ENCODE measurements at regions not wholly inside any gene's neighbourhood (a gene's known extent, or its start where the extent isn't known, plus 50 kb on each side); places are given as distances from the start of the nearest gene placed in this dataset.

- no peaks in the 10 kb centered on the region for H3K27me3 ChIP-seq (ENCODE audit: control insufficient read depth in 2 of 2, insufficient read depth in 2 of 2, low read length in 2 of 2)
- no peak overlapping the region for H3K4me3 Mint-ChIP-seq
- H3K27me3 Mint-ChIP-seq (ENCODE audit: low read depth in 3 of 3), result no peaks in the 10 kb centered on the region
- H3K27ac ChIP-seq (ENCODE audit: low read depth in 1 of 2, low read length in 2 of 2), result no peak overlapping the region
- H3K9ac ChIP-seq (ENCODE audit: insufficient read depth, low read length, poor library complexity, severe bottlenecking), result no peak overlapping the region
- intact Hi-C loops (cut with micrococcal nuclease), result no loop called here
- H2AFZ ChIP-seq (ENCODE audit: insufficient read depth, low read depth, low read length, poor library complexity, severe bottlenecking), result no peak overlapping the region
- TF ChIP-seq, protein P1, sequence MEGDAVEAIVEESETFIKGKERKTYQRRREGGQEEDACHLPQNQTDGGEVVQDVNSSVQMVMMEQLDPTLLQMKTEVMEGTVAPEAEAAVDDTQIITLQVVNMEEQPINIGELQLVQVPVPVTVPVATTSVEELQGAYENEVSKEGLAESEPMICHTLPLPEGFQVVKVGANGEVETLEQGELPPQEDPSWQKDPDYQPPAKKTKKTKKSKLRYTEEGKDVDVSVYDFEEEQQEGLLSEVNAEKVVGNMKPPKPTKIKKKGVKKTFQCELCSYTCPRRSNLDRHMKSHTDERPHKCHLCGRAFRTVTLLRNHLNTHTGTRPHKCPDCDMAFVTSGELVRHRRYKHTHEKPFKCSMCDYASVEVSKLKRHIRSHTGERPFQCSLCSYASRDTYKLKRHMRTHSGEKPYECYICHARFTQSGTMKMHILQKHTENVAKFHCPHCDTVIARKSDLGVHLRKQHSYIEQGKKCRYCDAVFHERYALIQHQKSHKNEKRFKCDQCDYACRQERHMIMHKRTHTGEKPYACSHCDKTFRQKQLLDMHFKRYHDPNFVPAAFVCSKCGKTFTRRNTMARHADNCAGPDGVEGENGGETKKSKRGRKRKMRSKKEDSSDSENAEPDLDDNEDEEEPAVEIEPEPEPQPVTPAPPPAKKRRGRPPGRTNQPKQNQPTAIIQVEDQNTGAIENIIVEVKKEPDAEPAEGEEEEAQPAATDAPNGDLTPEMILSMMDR (IDR thresholded peaks at IDR 0.05), result no peak
- 83% methylated on average over 1 of the region's 1 CpG for WGBS (ENCODE audit: insufficient coverage)
- H3K4me3 ChIP-seq (replicated peaks in 1 of 3; ENCODE audit: low read depth in 2 of 3, low read length in 3 of 3), result no peak overlapping the region
- no peak overlapping the region for H3K27ac Mint-ChIP-seq
- no peaks in the 10 kb centered on the region for H4K20me1 ChIP-seq (ENCODE audit: insufficient read depth, low read length)
- no peak overlapping the region for H3K4me2 ChIP-seq (replicated peaks; ENCODE audit: extremely low read depth, low read length, poor library complexity, severe bottlenecking)
- H3K79me2 ChIP-seq (ENCODE audit: insufficient read depth, low read length), result no peaks in the 10 kb centered on the region
- no peaks in the 10 kb centered on the region for H3K36me3 Mint-ChIP-seq
- no peaks in the 10 kb centered on the region for H3K4me1 ChIP-seq (ENCODE audit: control insufficient read depth in 1 of 2, insufficient read depth in 2 of 2, low read length in 2 of 2)
- peaks cover 0 to 4% (median 1%) of the 10 kb centered on the region in 7 donors for H3K9me3 Mint-ChIP-seq
- DNase-seq, result no peak
- H3K36me3 ChIP-seq (replicated peaks in 1 of 2; ENCODE audit: control insufficient read depth in 1 of 2, insufficient read depth in 2 of 2, low read length in 2 of 2), result no peaks in the 10 kb centered on the region
- no peaks in the 10 kb centered on the region for H3K4me1 Mint-ChIP-seq
- no peaks in the 10 kb centered on the region for H3K9me3 ChIP-seq (replicated peaks in 1 of 2; ENCODE audit: control insufficient read depth in 1 of 2, insufficient read depth in 1 of 2, low read length in 2 of 2)
Observed at GRCh38 chr4:106869551-106869950, 166.6 kb downstream of the DKK2 start.

DNA sequence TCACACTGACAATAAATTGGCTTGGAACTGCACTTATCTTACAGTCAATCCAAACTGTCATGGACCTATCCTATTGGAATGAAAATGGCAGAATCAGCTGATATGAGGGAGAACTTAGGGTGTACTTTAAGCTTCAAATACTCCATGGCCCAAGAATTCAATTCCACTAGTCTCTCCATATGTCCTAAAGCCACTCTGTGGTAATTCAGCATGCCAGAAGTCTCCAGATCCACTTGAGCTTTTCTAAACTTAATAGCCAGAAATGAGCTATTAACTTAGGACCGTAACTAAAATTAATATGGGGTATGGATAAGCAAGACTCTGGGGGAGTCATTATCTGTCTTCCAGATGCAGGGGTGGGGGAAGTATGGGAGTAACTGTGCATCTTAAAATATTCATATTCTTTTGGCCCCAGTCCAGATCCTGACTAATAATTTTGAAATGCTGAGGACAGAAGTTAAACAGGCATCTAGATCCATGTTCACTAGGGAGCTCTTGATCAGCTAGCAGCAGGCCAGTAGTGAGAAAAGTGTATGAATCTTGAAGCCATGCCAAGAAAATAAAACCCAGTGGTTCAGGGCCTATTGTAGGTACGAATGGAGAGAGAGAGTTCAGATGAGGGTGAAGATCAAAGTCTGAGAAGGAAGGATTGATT lies 167.6 kb downstream of the DKK2 start:
- Histone ChIP-seq H3K36me3 (replicated peaks in 1 of 2; ENCODE audit: control insufficient read depth in 1 of 2, insufficient read depth in 2 of 2, low read length in 2 of 2) (no peaks in the 10 kb centered on the region), H2AFZ (ENCODE audit: insufficient read depth, low read depth, low read length, poor library complexity, severe bottlenecking) (no peak overlapping the region), H3K4me2 (replicated peaks; ENCODE audit: extremely low read depth, low read length, poor library complexity, severe bottlenecking) (no peak overlapping the region), H3K27ac (ENCODE audit: low read depth in 1 of 2, low read length in 2 of 2) (no peak overlapping the region), H4K20me1 (ENCODE audit: insufficient read depth, low read length) (no peaks in the 10 kb centered on the region), H3K4me1 (ENCODE audit: control insufficient read depth in 1 of 2, insufficient read depth in 2 of 2, low read length in 2 of 2) (no peaks in the 10 kb centered on the region), H3K9me3 (replicated peaks in 1 of 2; ENCODE audit: control insufficient read depth in 1 of 2, insufficient read depth in 1 of 2, low read length in 2 of 2) (no peaks in the 10 kb centered on the region), H3K9ac (ENCODE audit: insufficient read depth, low read length, poor library complexity, severe bottlenecking) (no peak overlapping the region), H3K27me3 (ENCODE audit: control insufficient read depth in 2 of 2, insufficient read depth in 2 of 2, low read length in 2 of 2) (no peaks in the 10 kb centered on the region), H3K4me3 (replicated peaks in 1 of 3; ENCODE audit: low read depth in 2 of 3, low read length in 3 of 3) (no peak overlapping the region), H3K79me2 (ENCODE audit: insufficient read depth, low read length) (no peaks in the 10 kb centered on the region)
- Mint-ChIP-seq H3K4me3 (no peak overlapping the region), H3K27me3 (ENCODE audit: low read depth in 3 of 3) (no peaks in the 10 kb centered on the region), H3K4me1 (no peaks in the 10 kb centered on the region), H3K9me3 (peaks cover 0 to 4% (median 1%) of the 10 kb centered on the region in 7 donors), H3K27ac (no peak overlapping the region), H3K36me3 (no peaks in the 10 kb centered on the region)
- intact Hi-C loops (cut with micrococcal nuclease), result no loop called here
- no peak for DNase-seq
- TF ChIP-seq, protein P1 (IDR thresholded peaks at IDR 0.05), result no peak
- 80% methylated on average over 1 of the region's 2 CpGs for WGBS (ENCODE audit: insufficient coverage)
